ENCODE measurements at regions not wholly inside any gene's neighbourhood (a gene's known extent, or its start where the extent isn't known, plus 50 kb on each side); places are given as distances from the start of the nearest gene placed in this dataset.

DNA sequence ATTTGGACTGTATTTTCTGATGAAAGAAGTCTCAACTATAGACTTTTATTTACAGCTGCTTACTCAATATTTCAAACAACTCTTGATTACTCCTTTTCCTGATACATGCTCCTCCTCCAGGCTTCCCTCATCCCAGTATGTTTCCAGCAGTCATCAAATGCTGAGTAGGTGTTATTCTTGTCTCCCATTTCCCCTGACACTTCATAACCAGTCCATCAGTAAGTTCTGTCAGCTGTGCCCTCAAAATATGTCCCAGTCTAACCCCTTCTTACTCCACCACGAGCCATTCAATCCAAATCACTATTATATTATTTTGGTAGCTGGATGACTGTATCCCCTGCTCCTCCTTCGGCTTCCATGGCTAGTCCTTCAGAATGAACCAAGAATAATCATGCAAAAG lies 189.1 kb upstream of the DTNA start:
- TF ChIP-seq GATA3 (IDR thresholded peaks at IDR 0.05; ENCODE audit: low read depth, low read length) (no peak), GATA2 (IDR thresholded peaks at IDR 0.05; ENCODE audit: low read depth, low read length) (no peak)

GRCh38 chr18:34522603-34523002 lies 187.5 kb upstream of the DTNA start:
- TF ChIP-seq GATA2 (IDR thresholded peaks at IDR 0.05; ENCODE audit: low read depth, low read length) (no peak), GATA3 (IDR thresholded peaks at IDR 0.05; ENCODE audit: low read depth, low read length) (no peak)

DNA sequence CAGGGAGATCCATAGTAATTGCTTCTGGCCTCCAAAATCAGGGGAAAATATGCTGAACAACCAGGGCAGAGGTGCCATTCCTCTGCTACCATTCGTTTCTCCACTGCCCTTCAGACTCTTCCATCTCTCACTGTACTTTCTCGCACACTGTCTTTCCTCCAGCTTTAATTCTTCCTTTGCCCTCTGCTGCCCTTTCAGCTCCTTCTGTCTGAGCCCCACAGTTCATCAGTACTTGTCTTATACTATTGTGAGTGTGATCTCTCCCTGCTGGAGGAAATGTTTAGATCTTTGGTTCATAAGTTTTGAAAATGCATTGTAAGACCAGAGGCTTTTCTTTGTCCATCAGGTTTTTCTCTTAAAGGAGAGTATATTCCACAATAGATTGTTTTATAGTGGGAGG lies 184.9 kb upstream of the DTNA start:
- no peak for TF ChIP-seq GATA2 (IDR thresholded peaks at IDR 0.05; ENCODE audit: low read depth, low read length)
- no peak for TF ChIP-seq GATA3 (IDR thresholded peaks at IDR 0.05; ENCODE audit: low read depth, low read length)

DNA sequence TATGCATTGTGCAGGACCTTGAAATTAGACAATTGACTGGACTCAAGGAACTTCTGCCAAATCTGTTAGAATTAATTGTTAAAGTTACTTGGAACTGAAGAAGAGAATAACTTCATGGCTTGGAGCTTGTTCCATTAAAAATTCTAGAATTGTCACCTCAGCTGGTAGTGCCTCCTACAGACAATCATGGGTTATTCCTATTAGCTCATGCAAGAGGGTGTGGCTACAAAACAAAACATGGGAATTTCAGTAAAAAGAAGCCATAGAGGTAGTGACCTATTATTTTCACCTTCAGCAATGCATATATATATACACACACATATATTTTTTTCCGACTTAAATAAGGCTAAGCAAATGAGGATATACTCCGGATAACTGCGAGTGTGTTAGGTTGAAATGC lies 181.9 kb upstream of the DTNA start:
- TF ChIP-seq GATA3 (IDR thresholded peaks at IDR 0.05; ENCODE audit: low read depth, low read length) (no peak), GATA2 (IDR thresholded peaks at IDR 0.05; ENCODE audit: low read depth, low read length) (no peak)

GRCh38 chr18:34529358-34530335 lies 180.5 kb upstream of the DTNA start:
- TF ChIP-seq GATA2 (IDR thresholded peaks at IDR 0.05; ENCODE audit: low read depth, low read length) (no peak), GATA3 (IDR thresholded peaks at IDR 0.05; ENCODE audit: low read depth, low read length) (no peak)

DNA sequence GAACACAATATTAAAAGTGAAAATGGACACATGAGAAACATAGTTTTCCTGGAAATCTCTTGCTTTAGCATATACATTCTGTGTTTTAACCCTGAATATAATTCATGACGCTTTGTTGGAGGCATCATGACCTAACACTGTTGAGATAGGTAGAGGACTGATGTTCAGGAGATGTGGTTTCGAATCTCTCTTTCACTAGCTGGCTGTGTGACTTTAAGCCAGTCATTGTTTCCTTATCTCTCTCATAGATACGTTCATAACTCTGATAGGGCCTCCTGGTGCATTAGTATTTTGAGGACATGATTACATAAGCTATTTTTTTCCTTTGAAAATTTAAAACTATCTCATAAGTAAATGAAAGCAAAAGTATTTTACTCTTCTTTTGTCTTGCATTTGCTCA lies 179.0 kb upstream of the DTNA start:
- TF ChIP-seq GATA3 (IDR thresholded peaks at IDR 0.05; ENCODE audit: low read depth, low read length) (no peak), GATA2 (IDR thresholded peaks at IDR 0.05; ENCODE audit: low read depth, low read length) (no peak)

GRCh38 chr18:34540897-34541296 lies 169.2 kb upstream of the DTNA start:
- TF ChIP-seq GATA3 (IDR thresholded peaks at IDR 0.05; ENCODE audit: low read depth, low read length) (no peak), GATA2 (IDR thresholded peaks at IDR 0.05; ENCODE audit: low read depth, low read length) (no peak)

DNA sequence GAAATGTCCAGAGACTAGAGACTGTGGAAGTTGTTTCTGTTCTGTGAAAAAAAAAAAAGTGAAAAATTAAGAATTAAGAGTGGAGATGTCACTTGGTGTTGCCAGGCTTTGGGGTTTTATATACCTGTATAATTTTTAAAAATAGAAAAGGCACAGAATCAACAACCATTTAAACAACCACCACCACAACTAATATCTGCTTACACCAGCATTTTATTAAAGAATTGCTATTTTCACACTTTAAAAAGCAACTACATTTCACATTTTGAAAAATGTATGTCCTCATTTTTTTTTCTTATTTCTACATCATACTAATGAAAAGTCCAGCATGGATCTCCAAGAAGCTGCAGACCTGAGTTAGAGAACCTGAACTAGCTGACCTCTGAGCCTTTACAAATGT lies 167.5 kb upstream of the DTNA start:
- TF ChIP-seq GATA3 (IDR thresholded peaks at IDR 0.05; ENCODE audit: low read depth, low read length): no peak
- no peak for TF ChIP-seq GATA2 (IDR thresholded peaks at IDR 0.05; ENCODE audit: low read depth, low read length)

- TF ChIP-seq GATA3 (IDR thresholded peaks at IDR 0.05; ENCODE audit: low read depth, low read length): no peak
These were observed 166.7 kb upstream of the DTNA start for GRCh38 chr18:34543356-34543755.

DNA sequence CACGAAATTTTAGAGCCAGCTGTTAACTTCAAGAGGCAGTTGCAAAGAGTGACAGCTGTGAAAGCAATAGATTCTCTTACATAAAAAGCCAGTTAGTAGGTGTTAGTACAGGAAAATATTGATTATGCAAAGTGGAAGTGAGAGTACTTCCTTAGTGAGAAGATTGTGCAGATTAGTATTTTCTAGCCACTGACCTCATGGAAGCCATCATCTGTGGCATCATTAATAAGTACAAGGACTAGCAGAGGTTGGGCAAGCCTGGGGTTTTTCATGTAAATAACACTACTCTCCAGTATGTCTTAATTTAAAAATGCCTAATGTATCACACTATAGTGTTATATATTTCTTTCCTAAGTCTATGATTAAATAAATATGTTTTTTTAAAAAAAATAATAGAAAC lies 166.2 kb upstream of the DTNA start:
- TF ChIP-seq GATA3 (IDR thresholded peaks at IDR 0.05; ENCODE audit: low read depth, low read length) (no peak), GATA2 (IDR thresholded peaks at IDR 0.05; ENCODE audit: low read depth, low read length) (no peak)

GRCh38 chr18:34544930-34545329 lies 165.2 kb upstream of the DTNA start:
- TF ChIP-seq GATA3 (IDR thresholded peaks at IDR 0.05; ENCODE audit: low read depth, low read length) (no peak), GATA2 (IDR thresholded peaks at IDR 0.05; ENCODE audit: low read depth, low read length) (no peak)

- TF ChIP-seq GATA3 (IDR thresholded peaks at IDR 0.05; ENCODE audit: low read depth, low read length) (no peak), GATA2 (IDR thresholded peaks at IDR 0.05; ENCODE audit: low read depth, low read length) (no peak)
These were observed 161.8 kb upstream of the DTNA start for GRCh38 chr18:34548120-34548972.

- TF ChIP-seq GATA2 (IDR thresholded peaks at IDR 0.05; ENCODE audit: low read depth, low read length): no peak
- no peak for TF ChIP-seq GATA3 (IDR thresholded peaks at IDR 0.05; ENCODE audit: low read depth, low read length)
These were observed 161.2 kb upstream of the DTNA start for GRCh38 chr18:34548973-34549294.

DNA sequence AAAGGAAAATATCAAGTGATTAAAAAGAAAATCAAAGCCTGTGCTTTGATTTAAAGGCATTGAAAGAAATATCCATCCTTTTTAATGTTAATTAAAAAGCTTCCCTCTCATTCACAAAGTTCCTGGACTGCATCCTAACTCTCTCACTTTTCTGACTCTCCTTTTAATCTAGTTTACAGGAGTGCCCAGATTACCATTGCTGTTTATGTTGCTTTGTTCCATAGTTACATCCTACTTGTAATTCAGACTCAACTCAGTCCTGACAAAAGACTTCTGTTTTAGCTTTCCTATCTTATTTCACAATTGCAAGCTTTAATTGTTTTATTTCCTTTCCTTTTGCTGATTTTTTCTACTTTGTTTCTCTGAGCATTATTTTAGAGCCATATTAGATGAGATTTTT lies 160.7 kb upstream of the DTNA start:
- no peak for TF ChIP-seq GATA2 (IDR thresholded peaks at IDR 0.05; ENCODE audit: low read depth, low read length)
- TF ChIP-seq GATA3 (IDR thresholded peaks at IDR 0.05; ENCODE audit: low read depth, low read length): no peak

DNA sequence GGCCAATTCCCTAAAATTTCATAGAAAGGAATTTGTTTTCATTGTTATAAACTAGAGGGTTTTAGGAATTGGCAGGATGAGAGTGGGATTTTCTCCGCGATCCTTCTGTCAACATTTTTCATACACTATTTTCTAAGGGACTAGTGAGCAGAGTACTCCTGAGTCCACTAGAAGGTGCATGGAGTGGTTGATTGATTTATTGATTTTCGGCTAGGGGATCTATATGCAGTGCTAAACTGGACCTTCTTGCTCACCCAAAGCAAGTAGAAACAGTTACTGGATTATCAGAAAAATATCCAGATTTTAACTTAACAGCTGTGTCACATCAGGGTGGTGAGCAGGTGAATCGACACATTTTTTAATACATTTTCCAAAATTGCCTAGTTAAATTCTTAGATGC lies 159.9 kb upstream of the DTNA start:
- TF ChIP-seq GATA2 (IDR thresholded peaks at IDR 0.05; ENCODE audit: low read depth, low read length): no peak
- no peak for TF ChIP-seq GATA3 (IDR thresholded peaks at IDR 0.05; ENCODE audit: low read depth, low read length)
